ENCODE measurements at regions not wholly inside any gene's neighbourhood (a gene's known extent, or its start where the extent isn't known, plus 50 kb on each side); places are given as distances from the start of the nearest gene placed in this dataset.

GRCh38 chr10:78576276-78576675 lies 492.5 kb upstream of the ZMIZ1 start:
- no peak for TF ChIP-seq CTCF (conservative IDR thresholded peaks at IDR 0.05 in 1 of 2, IDR thresholded peaks at IDR 0.05 in 1 of 2; ENCODE audit: low read depth in 1 of 2, low read length in 2 of 2)
- TF ChIP-seq EZH2 (IDR thresholded peaks at IDR 0.05; ENCODE audit: low read length, missing control alignments) = no peak
